ENCODE measurements at regions not wholly inside any gene's neighbourhood (a gene's known extent, or its start where the extent isn't known, plus 50 kb on each side); places are given as distances from the start of the nearest gene placed in this dataset.
"Not testable (repeated sequence)": the region's sequence is repeated elsewhere in the genome, so short reads cannot be mapped to it uniquely, and the experiment has no call there.

GRCh38 chr4:66373268-66373667 lies 703.0 kb upstream of the EPHA5 start:
- Histone ChIP-seq H3K9me2 (replicated peaks; ENCODE audit: low read depth, low read length) (no peaks in the 10 kb centered on the region), H3K4me1 (ENCODE audit: insufficient read depth, low read length, poor library complexity, severe bottlenecking) (no peaks in the 10 kb centered on the region), H2AFZ (ENCODE audit: low read length) (no peak overlapping the region), H3K4me2 (ENCODE audit: low read depth, low read length, poor library complexity, severe bottlenecking) (no peak overlapping the region), H3K4me3 (ENCODE audit: low read length, poor library complexity, severe bottlenecking) (no peak overlapping the region), H3K79me2 (ENCODE audit: insufficient read depth, low read length) (no peaks in the 10 kb centered on the region), H3K9ac (ENCODE audit: low read depth, low read length, poor library complexity, severe bottlenecking) (no peak overlapping the region), H3K9me3 (ENCODE audit: insufficient read depth, low read depth, low read length) (no peaks in the 10 kb centered on the region), H3F3A (ENCODE audit: low read depth) (no peaks in the 10 kb centered on the region), H4K20me1 (ENCODE audit: insufficient read depth, low read length, poor library complexity, severe bottlenecking) (no peaks in the 10 kb centered on the region), H3K36me3 (ENCODE audit: insufficient read depth, low read length) (no peaks in the 10 kb centered on the region), H3K27me3 (ENCODE audit: insufficient read depth, low read length, poor library complexity, severe bottlenecking) (no peaks in the 10 kb centered on the region)
- TF ChIP-seq CTCF (conservative IDR thresholded peaks at IDR 0.05; ENCODE audit: low read length) (no peak), EZH2phosphoT487 (IDR thresholded peaks at IDR 0.05; ENCODE audit: borderline replicate concordance) (no peak)

GRCh38 chr4:66372706-66373105 lies 702.4 kb upstream of the EPHA5 start:
- Histone ChIP-seq H2AFZ (ENCODE audit: low read length) (no peak overlapping the region), H4K20me1 (ENCODE audit: insufficient read depth, low read length, poor library complexity, severe bottlenecking) (no peaks in the 10 kb centered on the region), H3K79me2 (ENCODE audit: insufficient read depth, low read length) (no peaks in the 10 kb centered on the region), H3K4me3 (ENCODE audit: low read length, poor library complexity, severe bottlenecking) (no peak overlapping the region), H3K4me2 (ENCODE audit: low read depth, low read length, poor library complexity, severe bottlenecking) (no peak overlapping the region), H3K9me2 (replicated peaks; ENCODE audit: low read depth, low read length) (no peaks in the 10 kb centered on the region), H3K9ac (ENCODE audit: low read depth, low read length, poor library complexity, severe bottlenecking) (no peak overlapping the region), H3K36me3 (ENCODE audit: insufficient read depth, low read length) (no peaks in the 10 kb centered on the region), H3F3A (ENCODE audit: low read depth) (no peaks in the 10 kb centered on the region), H3K27me3 (ENCODE audit: insufficient read depth, low read length, poor library complexity, severe bottlenecking) (no peaks in the 10 kb centered on the region), H3K9me3 (ENCODE audit: insufficient read depth, low read depth, low read length) (no peaks in the 10 kb centered on the region), H3K4me1 (ENCODE audit: insufficient read depth, low read length, poor library complexity, severe bottlenecking) (no peaks in the 10 kb centered on the region)
- no peak for TF ChIP-seq EZH2phosphoT487 (IDR thresholded peaks at IDR 0.05; ENCODE audit: borderline replicate concordance)

- no peaks in the 10 kb centered on the region for H3K79me2 ChIP-seq (ENCODE audit: insufficient read depth, low read length)
- no peaks in the 10 kb centered on the region for H3K4me1 ChIP-seq (ENCODE audit: insufficient read depth, low read length, poor library complexity, severe bottlenecking)
- no peak overlapping the region for H3K4me3 ChIP-seq (ENCODE audit: low read length, poor library complexity, severe bottlenecking)
- H3K4me2 ChIP-seq (ENCODE audit: low read depth, low read length, poor library complexity, severe bottlenecking) = no peak overlapping the region
- no peak overlapping the region for H2AFZ ChIP-seq (ENCODE audit: low read length)
- no peaks in the 10 kb centered on the region for H4K20me1 ChIP-seq (ENCODE audit: insufficient read depth, low read length, poor library complexity, severe bottlenecking)
- no peak for TF ChIP-seq CTCF (conservative IDR thresholded peaks at IDR 0.05; ENCODE audit: low read length)
- TF ChIP-seq EZH2phosphoT487 (IDR thresholded peaks at IDR 0.05; ENCODE audit: borderline replicate concordance) = no peak
- H3K9me2 ChIP-seq (replicated peaks; ENCODE audit: low read depth, low read length) = no peaks in the 10 kb centered on the region
- H3K27me3 ChIP-seq (ENCODE audit: insufficient read depth, low read length, poor library complexity, severe bottlenecking) = no peaks in the 10 kb centered on the region
- no peaks in the 10 kb centered on the region for H3K9me3 ChIP-seq (ENCODE audit: insufficient read depth, low read depth, low read length)
- no peaks in the 10 kb centered on the region for H3K36me3 ChIP-seq (ENCODE audit: insufficient read depth, low read length)
- H3F3A ChIP-seq (ENCODE audit: low read depth) = no peaks in the 10 kb centered on the region
- no peak overlapping the region for H3K9ac ChIP-seq (ENCODE audit: low read depth, low read length, poor library complexity, severe bottlenecking)
Observed at GRCh38 chr4:66367043-66367660, 696.9 kb upstream of the EPHA5 start.

GRCh38 chr4:66360395-66360794 lies 690.1 kb upstream of the EPHA5 start:
- H3K9ac ChIP-seq (ENCODE audit: low read depth, low read length, poor library complexity, severe bottlenecking); H2AFZ ChIP-seq (ENCODE audit: low read length); H3K4me2 ChIP-seq (ENCODE audit: low read depth, low read length, poor library complexity, severe bottlenecking); H4K20me1 ChIP-seq (ENCODE audit: insufficient read depth, low read length, poor library complexity, severe bottlenecking); H3K27me3 ChIP-seq (ENCODE audit: insufficient read depth, low read length, poor library complexity, severe bottlenecking); H3K4me1 ChIP-seq (ENCODE audit: insufficient read depth, low read length, poor library complexity, severe bottlenecking); H3K4me3 ChIP-seq (ENCODE audit: low read length, poor library complexity, severe bottlenecking); H3K9me3 ChIP-seq (ENCODE audit: insufficient read depth, low read depth, low read length); H3K36me3 ChIP-seq (ENCODE audit: insufficient read depth, low read length); H3K79me2 ChIP-seq (ENCODE audit: insufficient read depth, low read length); H3F3A ChIP-seq (ENCODE audit: low read depth); H3K9me2 ChIP-seq (replicated peaks; ENCODE audit: low read depth, low read length): not testable (repeated sequence)
